Stimulated activated CD4-positive, alpha-beta T cell treated with anti-CD3 and anti-CD28 coated beads, Interleukin-2, amount 100 ng/mL, for 48 hours (primary cell): ENCODE measurements at regions not wholly inside any gene's neighbourhood (a gene's known extent, or its start where the extent isn't known, plus 50 kb on each side); places are given as distances from the start of the nearest gene placed in this dataset.
"Not testable (repeated sequence)": the region's sequence is repeated elsewhere in the genome, so short reads cannot be mapped to it uniquely, and the experiment has no call there.

Source experiments
- DNase-seq, 2 donors: peaks; one replicate each; pipeline ENCODE4 v3.0.0-alpha.2; 2020

GRCh38 chr7:1300636-1301035, 68.0 kb downstream of the UNCX start:
- no peak for DNase-seq

- no peak for DNase-seq
These were observed 68.6 kb downstream of the UNCX start for GRCh38 chr7:1301054-1301881.

- no peak for DNase-seq
These were observed 69.2 kb downstream of the UNCX start for GRCh38 chr7:1301882-1302251.

- no peak for DNase-seq
These were observed 70.3 kb downstream of the UNCX start for GRCh38 chr7:1302936-1303335.

- not testable (repeated sequence) for DNase-seq
These were observed 71.3 kb downstream of the UNCX start for GRCh38 chr7:1304011-1304410.

- no peak for DNase-seq
These were observed 73.2 kb downstream of the UNCX start for GRCh38 chr7:1305873-1306272.

GRCh38 chr7:1307828-1308227, 75.2 kb downstream of the UNCX start:
- DNase-seq: no peak

- no peak for DNase-seq
These were observed 76.6 kb downstream of the UNCX start for GRCh38 chr7:1309290-1309689.

- no peak for DNase-seq
These were observed 77.3 kb downstream of the UNCX start for GRCh38 chr7:1309996-1310395.

- DNase-seq: no peak
These were observed 78.3 kb downstream of the UNCX start for GRCh38 chr7:1310936-1311335.

- DNase-seq: no peak
These were observed 78.9 kb downstream of the UNCX start for GRCh38 chr7:1311406-1312135.

GRCh38 chr7:1312136-1313070, 79.7 kb downstream of the UNCX start:
- DNase-seq: no peak

GRCh38 chr7:1313613-1314012, 80.9 kb downstream of the UNCX start:
- no peak for DNase-seq

GRCh38 chr7:1314021-1314907, 81.6 kb downstream of the UNCX start:
- no peak for DNase-seq

- no peak for DNase-seq
These were observed 82.3 kb downstream of the UNCX start for GRCh38 chr7:1314908-1315450.

- no peak for DNase-seq
These were observed 83.4 kb downstream of the UNCX start for GRCh38 chr7:1316086-1316485.

GRCh38 chr7:1317646-1318045, 85.0 kb downstream of the UNCX start:
- DNase-seq: no peak

- DNase-seq: no peak
These were observed 85.4 kb downstream of the UNCX start for GRCh38 chr7:1318051-1318450.

- DNase-seq: no peak
These were observed 86.0 kb downstream of the UNCX start for GRCh38 chr7:1318661-1319060.

- no peak for DNase-seq
These were observed 88.1 kb downstream of the UNCX start for GRCh38 chr7:1320616-1321240.
